HG03196 (cell line): ENCODE measurements at regions not wholly inside any gene's neighbourhood (a gene's known extent, or its start where the extent isn't known, plus 50 kb on each side); places are given as distances from the start of the nearest gene placed in this dataset.
"Not testable (repeated sequence)": the region's sequence is repeated elsewhere in the genome, so short reads cannot be mapped to it uniquely, and the experiment has no call there.

Experiments
- ATAC-seq: cut with Tn5 transposase; IDR thresholded peaks from one replicate; pipeline ENCODE4 v1.9.1; 2021; ENCODE audit not compliant: unreplicated experiment

GRCh38 chr12:131229079-131229425, 275.3 kb downstream of the ADGRD1 start:
- ATAC-seq = not testable (repeated sequence)

DNA sequence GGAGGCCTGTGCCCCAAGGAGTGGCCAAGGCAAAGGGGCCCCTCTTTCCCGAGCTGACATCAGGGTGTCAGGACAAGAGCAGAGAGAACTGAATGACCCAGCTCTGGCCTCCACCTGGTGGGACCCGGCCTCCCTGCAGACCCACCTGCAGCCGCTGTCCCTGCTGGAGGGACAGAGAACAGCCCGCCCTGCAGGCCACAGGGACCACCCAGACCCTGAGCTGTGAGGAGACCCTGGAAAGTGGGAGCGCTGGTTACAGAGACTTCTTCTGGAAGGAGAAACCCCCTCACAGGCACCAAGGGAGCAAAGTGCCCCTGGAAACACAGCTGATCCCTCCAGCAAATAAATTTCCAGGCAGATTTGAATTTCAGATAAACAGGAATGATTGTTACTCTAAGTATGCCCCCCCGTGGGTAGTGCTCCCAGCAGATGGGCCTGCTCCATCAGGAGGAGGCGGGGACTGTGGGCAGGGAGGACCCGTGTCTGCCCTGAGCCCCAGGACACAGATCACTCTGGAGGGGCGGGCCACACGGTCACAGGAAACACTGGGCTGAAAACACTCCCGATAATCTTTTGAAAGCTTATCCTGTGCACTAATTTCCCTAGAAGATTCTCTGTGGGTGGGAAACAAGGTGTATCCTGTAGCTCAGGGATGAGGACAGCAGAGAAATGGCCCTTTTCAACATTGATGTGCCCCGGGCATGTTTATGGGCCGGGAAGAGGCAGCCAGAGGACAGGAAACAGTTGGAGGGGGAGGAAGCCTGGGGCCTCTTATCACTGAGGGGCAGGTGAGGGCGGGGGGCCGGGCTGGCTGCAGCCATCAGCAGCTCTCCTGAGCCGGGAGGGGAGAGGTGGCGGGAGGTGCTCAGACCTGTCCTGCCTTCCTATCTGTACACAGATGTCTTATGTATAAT, 276.0 kb downstream of the ADGRD1 start:
- ATAC-seq = no peak

DNA sequence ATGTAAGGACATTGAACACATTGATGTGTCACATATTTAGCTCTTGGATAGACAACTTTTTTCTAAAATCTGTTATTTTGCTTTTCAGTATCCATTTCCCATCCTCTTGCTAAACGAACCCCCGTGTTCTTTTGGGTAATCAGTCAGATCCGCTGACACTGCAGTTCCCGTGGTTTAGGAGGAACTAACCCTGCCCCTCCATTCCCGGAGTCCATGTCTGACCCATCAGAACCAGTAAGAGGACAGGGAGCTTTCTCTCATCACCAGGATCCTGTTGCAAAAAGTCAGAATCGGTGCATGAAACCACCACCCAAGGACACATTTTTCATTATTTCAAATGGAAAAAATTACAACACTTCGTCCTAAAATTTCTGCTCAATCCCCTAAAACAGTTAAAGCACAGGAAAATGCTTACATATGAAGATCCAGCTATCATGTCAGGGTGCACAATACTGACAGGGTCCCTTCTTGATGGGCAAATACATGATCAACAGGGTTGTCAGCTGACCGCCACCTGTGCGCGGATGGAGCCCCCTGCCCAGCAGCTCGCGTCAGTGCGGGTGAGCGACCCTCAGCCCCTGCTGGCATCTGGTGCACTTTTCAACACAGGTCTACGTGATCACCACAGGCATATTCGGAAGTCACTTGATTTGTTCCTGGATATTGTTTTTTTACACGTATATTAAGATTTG, 276.8 kb downstream of the ADGRD1 start:
- no peak for ATAC-seq

GRCh38 chr12:131231032-131231980, 277.6 kb downstream of the ADGRD1 start:
- ATAC-seq = no peak

- no peak for ATAC-seq
Observed at GRCh38 chr12:131232036-131232435, 278.3 kb downstream of the ADGRD1 start.

GRCh38 chr12:131232872-131233271, 279.2 kb downstream of the ADGRD1 start:
- not testable (repeated sequence) for ATAC-seq

GRCh38 chr12:131233850-131234789, 280.4 kb downstream of the ADGRD1 start:
- not testable (repeated sequence) for ATAC-seq

- not testable (repeated sequence) for ATAC-seq
Observed at GRCh38 chr12:131234841-131235271, 281.1 kb downstream of the ADGRD1 start.

GRCh38 chr12:131235871-131236271, 282.2 kb downstream of the ADGRD1 start:
- no peak for ATAC-seq

- ATAC-seq = peak; percentile 73
Observed at GRCh38 chr12:131239384-131240094, 285.8 kb downstream of the ADGRD1 start.

DNA sequence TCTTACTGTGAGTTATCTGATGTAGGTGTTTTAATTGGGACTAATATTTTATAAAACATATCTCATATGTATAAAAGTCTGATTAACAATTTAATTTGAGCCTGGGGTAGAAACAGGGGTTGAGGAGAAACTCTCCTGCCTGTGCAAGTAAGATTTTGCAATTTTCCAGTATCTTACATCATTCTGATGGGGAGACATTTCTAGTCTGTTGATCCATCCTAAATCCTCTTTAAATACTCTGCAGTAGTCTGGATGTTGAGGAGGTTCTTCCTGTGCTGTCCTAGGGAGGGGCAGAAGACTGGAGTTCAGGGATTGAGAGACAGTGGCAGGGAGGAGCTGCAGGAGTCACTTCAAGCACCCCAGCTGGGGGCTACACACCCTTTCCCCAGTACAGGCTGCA, 287.8 kb downstream of the ADGRD1 start:
- no peak for ATAC-seq

DNA sequence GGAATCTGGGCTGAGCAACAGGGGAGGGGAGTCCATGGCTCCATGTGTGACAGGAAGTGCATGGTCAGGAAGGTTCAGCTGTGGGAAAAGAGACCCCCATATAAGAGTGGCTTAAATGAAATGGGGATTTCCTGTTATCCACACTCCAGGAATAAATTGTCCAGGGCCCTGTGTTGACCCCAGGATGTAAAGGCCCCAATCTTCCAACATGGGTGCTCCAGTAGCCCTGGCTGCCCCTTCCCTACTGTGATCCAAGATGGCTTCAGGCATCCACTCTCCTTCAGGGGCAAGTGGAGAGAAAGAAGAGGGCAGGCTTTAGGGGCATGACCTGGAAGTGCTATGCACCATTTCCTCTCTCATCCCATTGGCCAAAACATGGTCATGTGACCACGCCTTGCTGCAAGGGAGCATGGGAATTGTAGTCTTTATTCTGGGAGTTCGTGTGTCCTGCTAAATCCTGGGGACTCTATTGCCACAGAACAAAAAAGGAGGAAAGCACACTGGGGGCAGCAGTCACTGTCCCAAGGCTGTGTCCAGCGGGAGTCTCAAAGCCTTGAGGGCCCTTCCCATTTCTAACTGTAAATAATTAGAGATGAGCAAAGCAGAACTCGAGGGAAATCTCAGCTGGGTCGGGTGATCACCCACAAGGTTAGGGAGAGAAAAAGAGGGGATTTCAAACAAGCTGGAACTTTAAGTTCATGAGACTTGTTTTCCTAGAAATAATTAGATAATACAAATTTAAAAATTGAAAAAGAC, 289.2 kb downstream of the ADGRD1 start:
- no peak for ATAC-seq

- not testable (repeated sequence) for ATAC-seq
Observed at GRCh38 chr12:131244157-131244688, 290.5 kb downstream of the ADGRD1 start.

DNA sequence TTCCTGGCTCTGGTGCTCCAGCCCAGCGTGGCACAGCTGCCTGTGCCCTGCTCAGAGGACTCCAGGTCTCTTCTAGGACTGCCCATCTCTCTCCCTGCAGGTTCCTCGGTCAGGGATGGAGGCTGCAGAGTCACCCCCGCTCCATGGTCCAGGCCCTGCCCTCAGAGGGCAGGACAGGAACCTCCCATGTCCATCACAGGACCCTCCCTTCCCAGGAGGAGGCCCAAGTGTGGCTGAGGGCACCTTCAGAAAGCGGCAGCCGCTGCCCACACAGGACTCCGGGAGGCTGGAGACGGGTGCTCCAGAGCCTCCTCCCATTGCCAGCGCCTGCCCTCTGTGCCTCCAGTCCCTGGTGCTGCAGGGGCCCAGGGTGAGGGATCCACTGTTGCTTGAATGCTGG, 291.5 kb downstream of the ADGRD1 start:
- ATAC-seq = not testable (repeated sequence)

- ATAC-seq = no peak
Observed at GRCh38 chr12:131245564-131246355, 292.1 kb downstream of the ADGRD1 start.

- ATAC-seq = not testable (repeated sequence)
Observed at GRCh38 chr12:131247026-131247725, 293.5 kb downstream of the ADGRD1 start.

DNA sequence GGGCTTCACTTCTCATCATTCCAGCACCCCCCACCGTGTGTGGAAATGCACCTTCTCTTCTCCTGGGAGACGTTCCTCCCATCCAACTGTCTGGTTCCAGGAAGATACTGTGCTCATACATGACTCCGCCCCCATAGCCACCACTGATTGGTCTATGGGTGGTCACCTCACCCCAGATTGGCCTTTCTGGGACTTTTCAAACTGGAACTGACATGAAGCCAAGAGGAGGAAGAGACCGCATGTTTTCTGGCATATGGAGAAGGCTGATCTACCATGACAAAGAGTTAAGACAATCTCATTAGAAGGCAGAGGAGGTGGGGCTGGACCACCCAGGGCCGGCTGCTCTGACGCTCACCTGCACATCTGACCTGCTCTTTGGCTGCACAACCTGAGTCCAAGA, 294.2 kb downstream of the ADGRD1 start:
- ATAC-seq = not testable (repeated sequence)
